Brain microvascular endothelial cell (primary cell): ENCODE measurements at regions not wholly inside any gene's neighbourhood (a gene's known extent, or its start where the extent isn't known, plus 50 kb on each side); places are given as distances from the start of the nearest gene placed in this dataset.

Experiments
- DNase-seq: peaks from one replicate; pipeline ENCODE4 v3.0.0-alpha.2; 2020
- H3K27ac ChIP-seq: fragments of 250-450 bp; sonication (Bioruptor Pico); 2 replicates; pipeline ENCODE4 v1.5.1; 2020; ENCODE audit warnings: mild to moderate bottlenecking, moderate library complexity
- H3K27me3 ChIP-seq: fragments of 250-450 bp; sonication (Bioruptor Pico); replicated peaks from 2 replicates; pipeline ENCODE4 v1.5.1; 2020; ENCODE audit warnings: mild to moderate bottlenecking
- H3K36me3 ChIP-seq: fragments of 250-450 bp; sonication (Bioruptor Pico); replicated peaks from 2 replicates; pipeline ENCODE4 v1.5.1; 2020; ENCODE audit warnings: mild to moderate bottlenecking
- H3K4me3 ChIP-seq: 2 replicates; pipeline ENCODE4 v1.5.1; 2011; ENCODE audit warnings: low read depth, mild to moderate bottlenecking, control low read depth, low read length, moderate library complexity
- CTCF ChIP-seq: IDR thresholded peaks from 2 replicates; pipeline ENCODE4 v1.5.1; 2011; ENCODE audit warnings: low read depth, mild to moderate bottlenecking, moderate library complexity, low read length, control low read depth, inconsistent platforms; ENCODE audit errors: missing control alignments
- in situ Hi-C: cut with HindIII; loops from 2 replicates; pipeline ENCODE4 v1.10.0; 2017; ENCODE audit warnings: low sequenced_read_pairs, low pct_ligation_motif_present

GRCh38 chr5:88997937-88998336, 115.0 kb upstream of the MEF2C start:
- Histone ChIP-seq H3K36me3 (no peaks in the 10 kb centered on the region), H3K4me3 (no peak overlapping the region), H3K27ac (no peak overlapping the region), H3K27me3 (no peaks in the 10 kb centered on the region)
- DNase-seq: no peak
- no peak for TF ChIP-seq CTCF
- in situ Hi-C loops: no loop called here

GRCh38 chr5:88984040-88984439, 101.1 kb upstream of the MEF2C start:
- in situ Hi-C loops: no loop called here
- no peak overlapping the region for H3K27ac ChIP-seq
- no peaks in the 10 kb centered on the region for H3K36me3 ChIP-seq
- no peak for DNase-seq
- TF ChIP-seq CTCF: no peak
- H3K27me3 ChIP-seq: no peaks in the 10 kb centered on the region
- H3K4me3 ChIP-seq: no peak overlapping the region

GRCh38 chr5:88979726-88980125, 96.7 kb upstream of the MEF2C start:
- no peak for DNase-seq

GRCh38 chr5:88979244-88979643, 96.3 kb upstream of the MEF2C start:
- DNase-seq: peak; percentile 42
- H3K27me3 ChIP-seq: no peaks in the 10 kb centered on the region
- in situ Hi-C loops: no loop called here
- no peak overlapping the region for H3K4me3 ChIP-seq
- no peak overlapping the region for H3K27ac ChIP-seq
- H3K36me3 ChIP-seq: no peaks in the 10 kb centered on the region
- no peak for TF ChIP-seq CTCF

More at GRCh38 chr5:88979726-88980125, 96.7 kb upstream of the MEF2C start:
- no peaks in the 10 kb centered on the region for H3K27me3 ChIP-seq
- H3K36me3 ChIP-seq: no peaks in the 10 kb centered on the region
- H3K27ac ChIP-seq: no peak overlapping the region
- H3K4me3 ChIP-seq: no peak overlapping the region
- no peak for TF ChIP-seq CTCF
- in situ Hi-C loops: no loop called here

GRCh38 chr5:88976914-88977313, 93.9 kb upstream of the MEF2C start:
- Histone ChIP-seq H3K27me3 (no peaks in the 10 kb centered on the region), H3K4me3 (no peak overlapping the region), H3K27ac (no peak overlapping the region), H3K36me3 (no peaks in the 10 kb centered on the region)
- in situ Hi-C loops: no loop called here
- TF ChIP-seq CTCF: no peak
- DNase-seq: no peak

GRCh38 chr5:88967633-88968585, 84.9 kb upstream of the MEF2C start:
- in situ Hi-C loops: no loop called here

More at GRCh38 chr5:88967633-88968585, 84.9 kb upstream of the MEF2C start:
- no peaks in the 10 kb centered on the region for H3K36me3 ChIP-seq
- H3K27me3 ChIP-seq: no peaks in the 10 kb centered on the region
- H3K27ac ChIP-seq: no peak overlapping the region
- no peak for DNase-seq
- no peak for TF ChIP-seq CTCF
- no peak overlapping the region for H3K4me3 ChIP-seq
